Bronchial epithelial cell (primary cell): ENCODE measurements at regions not wholly inside any gene's neighbourhood (a gene's known extent, or its start where the extent isn't known, plus 50 kb on each side); places are given as distances from the start of the nearest gene placed in this dataset.

Source experiments
- DNase-seq: peaks from one replicate; pipeline ENCODE4 v3.0.0-alpha.2; 2010; ENCODE audit warnings: low read depth
- FAIRE-seq: peaks from 2 replicates; lab custom pipeline; 2011; peaks lifted over from hg19 to GRCh38; lab: Jason Lieb, UNC
- H3K27me3 ChIP-seq: 2 replicates; pipeline ENCODE4 v1.5.1; 2011; ENCODE audit warnings: low read length; ENCODE audit not compliant: control insufficient read depth, insufficient read depth
- H3K36me3 ChIP-seq: 2 replicates; pipeline ENCODE4 v1.5.1; 2011; ENCODE audit warnings: low read length; ENCODE audit not compliant: control insufficient read depth, insufficient read depth
- H3K4me3 ChIP-seq: 2 replicates; pipeline ENCODE4 v1.5.1; 2011; ENCODE audit warnings: mild to moderate bottlenecking, low read depth, low read length, control low read depth
- CTCF ChIP-seq: IDR thresholded peaks from 2 replicates; pipeline ENCODE4 v1.5.1; 2011; ENCODE audit warnings: mild to moderate bottlenecking, moderate library complexity, low read length, control low read depth, inconsistent platforms; ENCODE audit not compliant: insufficient read depth, severe bottlenecking

DNA sequence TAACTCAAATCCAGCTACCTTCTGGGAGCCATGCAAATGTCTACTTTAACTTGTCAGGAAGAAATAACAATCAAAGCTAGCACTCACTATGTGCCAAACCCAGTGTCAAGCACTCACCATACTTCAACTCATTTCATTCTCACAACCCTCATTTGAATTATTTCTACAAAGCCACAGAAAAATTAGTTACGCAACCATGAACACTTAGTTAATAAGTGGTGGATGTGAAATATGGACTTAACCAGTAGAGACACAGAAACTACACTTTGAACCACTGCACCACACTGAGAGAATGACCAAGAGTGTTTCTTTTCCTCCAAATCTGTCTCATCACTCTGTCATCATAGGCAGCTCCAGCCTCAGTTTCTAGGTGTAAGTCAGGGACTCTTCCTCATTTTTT is 91.0 kb upstream of the MBNL1 start:
- Histone ChIP-seq H3K4me3 (no peak overlapping the region), H3K27me3 (no peaks in the 10 kb centered on the region), H3K36me3 (no peaks in the 10 kb centered on the region)
- no peak for FAIRE-seq
- DNase-seq = no peak
- TF ChIP-seq CTCF = no peak

DNA sequence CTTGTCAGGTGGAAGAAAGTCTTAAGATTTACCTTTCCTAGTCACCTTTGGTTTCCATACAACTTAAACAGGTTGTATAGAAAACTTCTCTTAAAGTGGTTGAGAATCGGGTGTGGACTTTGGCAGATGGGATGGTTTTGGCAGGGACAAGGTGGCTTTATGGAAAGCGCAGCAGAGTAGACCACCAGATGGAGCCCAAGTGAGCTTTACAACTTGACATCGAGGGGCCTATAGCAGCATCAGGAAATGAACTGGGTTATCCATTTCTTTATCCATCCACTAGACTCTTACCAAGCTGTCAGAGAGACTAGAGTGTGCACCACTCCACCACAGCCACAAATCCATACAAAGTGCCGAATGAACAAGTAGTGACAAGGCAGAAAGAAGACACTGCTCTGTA is 85.3 kb upstream of the MBNL1 start:
- Histone ChIP-seq H3K27me3 (no peaks in the 10 kb centered on the region), H3K36me3 (no peaks in the 10 kb centered on the region), H3K4me3 (no peak overlapping the region)
- no peak for TF ChIP-seq CTCF
- FAIRE-seq = no peak
- no peak for DNase-seq

DNA sequence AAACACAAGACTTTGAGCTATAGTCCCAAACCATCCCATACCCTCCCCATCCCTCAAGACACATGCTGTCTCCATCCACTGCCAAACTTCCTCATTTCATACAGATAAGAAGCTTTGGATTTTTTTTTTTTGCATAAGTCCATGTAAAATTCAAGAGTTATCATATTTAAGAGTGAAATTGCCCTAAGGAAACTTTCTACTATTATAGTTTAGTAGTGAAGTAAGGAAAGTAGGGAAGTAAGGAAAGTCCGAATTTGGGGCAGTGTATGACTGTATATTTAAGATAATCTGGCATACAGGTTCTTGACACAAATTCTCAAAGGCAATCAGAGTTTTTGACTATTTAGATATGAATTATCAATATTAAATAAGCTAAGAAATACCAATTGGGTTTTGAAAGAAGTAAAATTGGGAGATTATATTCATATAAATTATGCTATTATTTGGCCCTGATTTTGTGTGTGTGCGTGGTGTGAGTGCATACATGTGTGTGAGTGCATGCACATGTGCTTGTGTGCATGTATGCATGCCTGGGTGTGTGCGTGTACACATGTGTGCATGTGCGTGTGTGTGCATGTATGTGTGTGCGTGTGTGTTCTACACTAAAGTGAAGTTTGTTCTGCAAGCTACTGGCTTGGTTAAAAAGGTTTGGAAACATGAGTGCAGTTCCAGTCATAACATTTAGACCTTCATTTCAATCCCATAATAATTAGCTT is 83.6 kb upstream of the MBNL1 start:
- FAIRE-seq = peak; percentile 52
- Histone ChIP-seq H3K27me3 (no peaks in the 10 kb centered on the region), H3K36me3 (no peaks in the 10 kb centered on the region), H3K4me3 (no peak overlapping the region)
- TF ChIP-seq CTCF = no peak
- DNase-seq = no peak

DNA sequence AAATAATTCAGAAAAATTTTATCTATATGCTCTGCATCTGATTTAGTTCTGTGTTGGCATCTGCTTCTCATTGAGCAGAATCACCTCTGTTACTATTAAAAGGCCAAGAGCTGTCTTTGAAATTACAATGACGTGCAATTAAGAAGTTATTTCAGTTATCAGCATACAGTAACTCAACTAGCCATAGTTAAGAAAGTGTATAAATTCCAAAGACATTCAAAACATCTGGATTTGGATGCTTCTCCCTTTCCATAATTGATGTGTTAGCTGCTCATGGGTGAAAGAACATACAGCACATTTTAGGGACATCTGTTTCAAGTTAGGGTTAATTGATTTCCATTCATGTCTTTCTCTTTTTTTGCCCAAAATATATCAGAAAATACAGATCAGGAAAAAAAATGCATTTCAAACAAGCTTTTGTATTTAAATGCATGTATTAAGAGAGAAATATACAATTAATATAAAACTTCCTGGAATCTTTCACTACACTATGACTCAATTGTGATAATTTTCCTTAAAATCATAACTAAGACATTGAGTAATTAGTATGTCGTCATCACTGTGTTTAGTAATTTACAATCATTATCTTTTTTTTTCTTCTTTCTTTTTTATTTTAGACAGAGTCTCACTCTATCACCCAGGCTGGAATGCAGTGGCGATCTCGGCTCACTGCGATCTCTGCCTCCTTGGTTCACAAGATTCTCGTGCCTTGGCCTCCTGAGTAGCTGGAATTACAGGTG is 82.7 kb upstream of the MBNL1 start:
- no peak for FAIRE-seq
- Histone ChIP-seq H3K36me3 (no peaks in the 10 kb centered on the region), H3K27me3 (no peaks in the 10 kb centered on the region), H3K4me3 (no peak overlapping the region)
- DNase-seq = peak; percentile 55
- no peak for TF ChIP-seq CTCF

DNA sequence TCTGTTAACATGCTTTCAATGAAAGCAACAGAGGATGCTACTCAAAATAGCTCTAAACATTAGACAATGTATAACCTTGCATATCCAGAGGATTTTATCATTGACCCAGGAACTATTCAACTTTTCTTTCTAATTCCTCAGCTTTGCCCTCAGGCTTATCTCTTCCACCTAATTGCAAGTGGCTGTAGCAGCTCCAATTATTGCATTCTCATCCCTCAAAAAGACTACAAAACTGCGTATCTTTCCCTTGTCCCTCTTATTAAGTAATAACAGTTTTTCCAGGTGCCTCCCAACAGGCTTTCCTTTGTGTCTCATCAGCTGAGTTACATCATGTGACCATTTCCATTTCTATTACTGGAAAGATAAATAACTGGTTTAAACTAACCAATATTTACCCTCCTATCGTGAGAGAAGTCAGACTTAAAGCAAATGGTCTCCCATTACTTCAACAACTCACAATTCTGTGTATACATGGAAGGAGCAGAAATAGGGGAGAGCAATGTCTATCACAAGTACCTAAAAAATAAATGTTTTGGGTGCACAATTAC is 78.0 kb upstream of the MBNL1 start:
- H3K27me3 ChIP-seq = no peaks in the 10 kb centered on the region
- DNase-seq (no peak), FAIRE-seq (no peak)
- TF ChIP-seq CTCF = no peak
- no peak overlapping the region for H3K4me3 ChIP-seq
- no peaks in the 10 kb centered on the region for H3K36me3 ChIP-seq
